GM23248 (cell line): ENCODE measurements at regions not wholly inside any gene's neighbourhood (a gene's known extent, or its start where the extent isn't known, plus 50 kb on each side); places are given as distances from the start of the nearest gene placed in this dataset.

Source experiments
- DNase-seq: peaks from one replicate; pipeline ENCODE4 v3.0.0-alpha.2; 2015
- H2AFZ ChIP-seq: fragments of 200-600 bp; sonication (generic); 2 replicates; pipeline ENCODE4 v1.6.1; 2016; ENCODE audit warnings: antibody characterized with exemption
- H3F3A ChIP-seq: fragments of 200-600 bp; sonication (generic); 2 replicates; pipeline ENCODE4 v1.6.1; 2016; ENCODE audit warnings: mild to moderate bottlenecking, antibody characterized with exemption, mixed run types; ENCODE audit not compliant: insufficient read depth
- H3K27ac ChIP-seq: fragments of 200-600 bp; sonication (generic); 2 replicates; pipeline ENCODE4 v1.5.1; 2016; ENCODE audit warnings: mild to moderate bottlenecking
- H3K27me3 ChIP-seq: fragments of 200-600 bp; sonication (generic); replicated peaks from 2 replicates; pipeline ENCODE4 v1.6.1; 2016; ENCODE audit warnings: mild to moderate bottlenecking; ENCODE audit not compliant: insufficient read depth
- H3K36me3 ChIP-seq: fragments of 200-600 bp; sonication (generic); 2 replicates; pipeline ENCODE4 v1.6.1; 2016; ENCODE audit warnings: low read depth, mild to moderate bottlenecking
- H3K4me1 ChIP-seq: fragments of 200-600 bp; sonication (generic); 2 replicates; pipeline ENCODE4 v1.6.1; 2016; ENCODE audit warnings: mild to moderate bottlenecking; ENCODE audit not compliant: insufficient read depth
- H3K4me2 ChIP-seq: fragments of 200-600 bp; sonication (generic); one replicate; pipeline ENCODE4 v1.6.1; 2016; ENCODE audit warnings: mild to moderate bottlenecking; ENCODE audit not compliant: unreplicated experiment
- H3K4me3 ChIP-seq: fragments of 200-600 bp; sonication (generic); 2 replicates; pipeline ENCODE4 v1.5.1; 2016; ENCODE audit warnings: mild to moderate bottlenecking
- H3K79me2 ChIP-seq: fragments of 200-600 bp; sonication (generic); 2 replicates; pipeline ENCODE4 v1.6.1; 2016; ENCODE audit warnings: mild to moderate bottlenecking; ENCODE audit not compliant: insufficient read depth
- H3K9ac ChIP-seq: fragments of 200-600 bp; sonication (generic); 2 replicates; pipeline ENCODE4 v1.6.1; 2016; ENCODE audit warnings: mild to moderate bottlenecking
- H3K9me2 ChIP-seq: fragments of 200-600 bp; sonication (generic); 2 replicates; pipeline ENCODE4 v1.6.1; 2016; ENCODE audit warnings: mixed run types, mild to moderate bottlenecking, moderate library complexity; ENCODE audit not compliant: insufficient read depth
- H3K9me3 ChIP-seq: fragments of 200-600 bp; sonication (generic); one replicate; pipeline ENCODE4 v1.6.1; 2017; ENCODE audit warnings: low read depth
- H4K20me1 ChIP-seq: fragments of 200-600 bp; sonication (generic); 2 replicates; pipeline ENCODE4 v1.6.0; 2016; ENCODE audit not compliant: insufficient read depth
- EZH2 ChIP-seq: fragments of 200-600 bp; sonication (generic); IDR thresholded peaks from 2 replicates; pipeline ENCODE4 v1.6.1; 2018; ENCODE audit warnings: antibody characterized with exemption, mild to moderate bottlenecking; ENCODE audit not compliant: insufficient read depth, poor library complexity, severe bottlenecking
- EZH2phosphoT487 ChIP-seq: fragments of 200-600 bp; sonication (generic); IDR thresholded peaks from 2 replicates; pipeline ENCODE4 v1.6.1; 2018; ENCODE audit warnings: antibody characterized with exemption, moderate library complexity, mild to moderate bottlenecking, low read depth; ENCODE audit not compliant: insufficient read depth
- WGBS, 2 experiments: methylation state at CpG; one replicate each; pipeline ENCODE4 v1.1.6; 2015 to 2017; ENCODE audit warnings: low lambda C conversion rate in 2 of 2, low coverage in 1 of 2; ENCODE audit errors: missing lambda C conversion rate in 2 of 2; 5-methylcytosine and 5-hydroxymethylcytosine counted together
- in situ Hi-C: fragments of 300-500 bp; cut with MboI; formaldehyde crosslinking; loops from 2 replicates; pipeline ENCODE4 v1.15.0; 2020

- DNase-seq = no peak
- WGBS, 2 experiments = 10 to 18% methylated on average over 2 of the region's 2 CpGs
These were observed 748.5 kb downstream of the NTRK3 start for GRCh38 chr15:87508086-87508485.

GRCh38 chr15:87502173-87502572, 754.4 kb downstream of the NTRK3 start:
- TF ChIP-seq EZH2 = no peak
- TF ChIP-seq EZH2phosphoT487 = no peak
- in situ Hi-C loops = no loop called here
- no peak for DNase-seq
- H4K20me1 ChIP-seq = no peaks in the 10 kb centered on the region
- H3K4me2 ChIP-seq = no peak overlapping the region
- WGBS, 2 experiments = 40 to 54% methylated on average over 2 of the region's 2 CpGs
- H3K36me3 ChIP-seq = no peaks in the 10 kb centered on the region
- H3F3A ChIP-seq = no peaks in the 10 kb centered on the region
- H3K9me2 ChIP-seq = no peaks in the 10 kb centered on the region
- no peak overlapping the region for H3K4me3 ChIP-seq
- no peaks in the 10 kb centered on the region for H3K4me1 ChIP-seq
- no peaks in the 10 kb centered on the region for H3K9me3 ChIP-seq
- H3K27me3 ChIP-seq = no peaks in the 10 kb centered on the region
- H2AFZ ChIP-seq = no peak overlapping the region
- no peak overlapping the region for H3K27ac ChIP-seq
- no peaks in the 10 kb centered on the region for H3K79me2 ChIP-seq
- no peak overlapping the region for H3K9ac ChIP-seq

More at GRCh38 chr15:87508086-87508485, 748.5 kb downstream of the NTRK3 start:
- Histone ChIP-seq H3K79me2 (no peaks in the 10 kb centered on the region), H3K27ac (no peak overlapping the region), H2AFZ (no peak overlapping the region), H3K4me2 (no peak overlapping the region), H3K27me3 (no peaks in the 10 kb centered on the region), H3F3A (no peaks in the 10 kb centered on the region), H3K9ac (no peak overlapping the region), H4K20me1 (no peaks in the 10 kb centered on the region), H3K4me1 (no peaks in the 10 kb centered on the region), H3K36me3 (no peaks in the 10 kb centered on the region), H3K4me3 (no peak overlapping the region), H3K9me3 (no peaks in the 10 kb centered on the region), H3K9me2 (no peaks in the 10 kb centered on the region)
- in situ Hi-C loops = no loop called here
- no peak for TF ChIP-seq EZH2
- TF ChIP-seq EZH2phosphoT487 = no peak

DNA sequence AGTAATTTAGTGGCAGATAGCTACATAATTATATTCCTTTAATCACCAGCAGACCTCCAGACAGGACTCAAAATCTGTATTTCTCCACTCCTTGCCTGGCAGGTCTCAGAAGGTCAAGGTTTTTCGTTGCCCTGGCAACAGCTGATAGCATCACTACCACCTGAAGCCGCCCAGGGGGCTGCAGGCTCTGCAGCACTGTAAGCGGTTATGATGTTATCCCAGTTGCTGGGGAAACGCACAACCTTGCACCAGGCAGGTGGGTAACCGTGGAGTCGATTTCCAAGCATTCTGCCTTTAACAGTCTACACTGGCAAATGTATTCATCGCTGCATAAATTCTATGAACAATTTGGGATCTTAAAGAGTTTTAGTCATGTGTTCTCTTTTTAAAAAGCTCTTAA, 756.3 kb downstream of the NTRK3 start:
- Histone ChIP-seq H3K27ac (no peak overlapping the region), H3K9ac (no peak overlapping the region), H2AFZ (no peak overlapping the region), H3K4me1 (no peaks in the 10 kb centered on the region), H4K20me1 (no peaks in the 10 kb centered on the region), H3K27me3 (no peaks in the 10 kb centered on the region), H3K4me2 (no peak overlapping the region), H3K9me2 (no peaks in the 10 kb centered on the region), H3F3A (no peaks in the 10 kb centered on the region), H3K36me3 (no peaks in the 10 kb centered on the region), H3K79me2 (no peaks in the 10 kb centered on the region), H3K4me3 (no peak overlapping the region), H3K9me3 (no peaks in the 10 kb centered on the region)
- no peak for TF ChIP-seq EZH2
- no peak for TF ChIP-seq EZH2phosphoT487
- in situ Hi-C loops = no loop called here
- no peak for DNase-seq
- 18 to 20% methylated on average over 7 of the region's 7 CpGs for WGBS, 2 experiments

DNA sequence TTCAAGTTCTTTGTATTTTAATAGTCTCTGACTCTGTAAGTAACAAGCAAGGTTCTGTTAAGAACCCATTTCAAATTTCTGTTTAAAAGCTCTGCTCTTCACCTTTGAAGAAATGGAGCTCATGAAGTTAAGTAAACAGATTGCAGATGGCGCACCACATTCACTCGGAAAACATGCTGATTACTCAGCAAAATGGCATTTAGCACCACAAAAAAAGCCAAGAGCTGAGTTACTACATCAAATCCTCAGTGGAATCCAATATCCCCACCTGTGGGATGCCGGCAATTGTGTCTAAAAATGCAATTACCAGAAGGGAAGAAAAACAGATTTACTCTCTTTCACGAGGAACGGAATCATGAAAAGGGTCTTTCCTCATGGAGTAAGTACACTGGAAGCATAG, 758.0 kb downstream of the NTRK3 start:
- no peak overlapping the region for H3K4me2 ChIP-seq
- 42 to 44% methylated on average over 5 of the region's 5 CpGs for WGBS, 2 experiments
- H3K27me3 ChIP-seq = no peaks in the 10 kb centered on the region
- DNase-seq = no peak
- in situ Hi-C loops = loop anchor here (25.0 kb wide), 1 partner anchor 1636 kb away; no protein-coding TSS in a partner anchor
- H3K9me3 ChIP-seq = no peaks in the 10 kb centered on the region
- no peaks in the 10 kb centered on the region for H3F3A ChIP-seq
- H3K27ac ChIP-seq = no peak overlapping the region
- H3K79me2 ChIP-seq = no peaks in the 10 kb centered on the region
- no peaks in the 10 kb centered on the region for H3K9me2 ChIP-seq
- H3K36me3 ChIP-seq = no peaks in the 10 kb centered on the region
- no peak overlapping the region for H3K4me3 ChIP-seq
- no peaks in the 10 kb centered on the region for H4K20me1 ChIP-seq
- no peaks in the 10 kb centered on the region for H3K4me1 ChIP-seq
- no peak for TF ChIP-seq EZH2
- no peak for TF ChIP-seq EZH2phosphoT487
- no peak overlapping the region for H3K9ac ChIP-seq
- no peak overlapping the region for H2AFZ ChIP-seq

DNA sequence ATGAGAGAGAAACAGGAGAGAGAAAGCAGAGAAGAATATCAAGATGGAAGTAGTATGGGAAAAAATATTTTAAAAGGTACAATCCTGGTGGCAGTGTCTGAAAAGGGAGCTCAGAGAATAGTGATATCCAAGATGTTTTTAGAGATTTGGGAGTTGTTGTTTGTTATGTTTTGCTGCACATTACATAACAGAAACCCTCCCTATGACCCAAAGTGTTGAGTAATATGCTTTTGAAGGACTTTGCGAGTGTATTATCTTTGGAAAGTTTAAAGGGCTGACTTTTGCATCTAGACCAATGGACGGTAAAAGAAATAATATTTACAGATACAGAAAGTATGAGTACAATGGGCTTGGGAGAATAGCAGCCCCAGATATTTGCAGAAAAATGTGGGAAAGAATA, 759.7 kb downstream of the NTRK3 start:
- no peak for TF ChIP-seq EZH2phosphoT487
- TF ChIP-seq EZH2 = no peak
- Histone ChIP-seq H3K27ac (no peak overlapping the region), H3K27me3 (no peaks in the 10 kb centered on the region), H3F3A (no peaks in the 10 kb centered on the region), H3K9me2 (no peaks in the 10 kb centered on the region), H3K4me1 (no peaks in the 10 kb centered on the region), H3K4me2 (no peak overlapping the region), H3K9ac (no peak overlapping the region), H3K9me3 (no peaks in the 10 kb centered on the region), H4K20me1 (no peaks in the 10 kb centered on the region), H3K36me3 (no peaks in the 10 kb centered on the region), H2AFZ (no peak overlapping the region), H3K4me3 (no peak overlapping the region), H3K79me2 (no peaks in the 10 kb centered on the region)
- in situ Hi-C loops = loop anchor here (25.0 kb wide), 1 partner anchor 1634 kb away; no protein-coding TSS in a partner anchor
- DNase-seq = no peak
- WGBS, 2 experiments = 28 to 30% methylated on average over 2 of the region's 2 CpGs
